K562 (cell line): ENCODE measurements at regions not wholly inside any gene's neighbourhood (a gene's known extent, or its start where the extent isn't known, plus 50 kb on each side); places are given as distances from the start of the nearest gene placed in this dataset.
"Not testable (repeated sequence)": the region's sequence is repeated elsewhere in the genome, so short reads cannot be mapped to it uniquely, and the experiment has no call there.

ENCODE experiments used
- BRCA1 ChIP-seq, 2 experiments: fragments of 450-650 bp in 1 of 2; sonication (generic) in 1 of 2; formaldehyde crosslinking in 1 of 2; IDR thresholded peaks; 2 replicates each; pipeline versions ENCODE4 v1.5.0 to v1.6.1; 2017 to 2020; ENCODE audit warnings: mild to moderate bottlenecking in 1 of 2, missing genetic modification reagents in 1 of 2
- E2F4 ChIP-seq: sonication (generic); formaldehyde crosslinking; IDR thresholded peaks from 2 replicates; pipeline ENCODE4 v1.8.0; 2022; ENCODE audit warnings: mild to moderate bottlenecking, low read depth, missing genetic modification reagents
- ELF2 ChIP-seq: fragments of 250-450 bp; sonication (Bioruptor Pico); IDR thresholded peaks from 2 replicates; pipeline ENCODE4 v1.5.0; 2021; ENCODE audit warnings: mild to moderate bottlenecking
- FIP1L1 ChIP-seq: fragments of 200-400 bp; formaldehyde crosslinking; IDR thresholded peaks from 2 replicates; pipeline ENCODE4 v1.6.1; 2018; ENCODE audit warnings: mild to moderate bottlenecking, low read depth, low read length; ENCODE audit not compliant: poor library complexity, severe bottlenecking
- NFYB ChIP-seq: IDR thresholded peaks from 2 replicates; pipeline ENCODE4 v1.6.1; 2011; ENCODE audit warnings: mild to moderate bottlenecking, moderate library complexity; ENCODE audit not compliant: insufficient read length; ENCODE audit errors: extremely low read depth
- POLR2A ChIP-seq: fragments of 450-650 bp; conservative IDR thresholded peaks from 2 replicates; pipeline ENCODE4 v1.6.1; 2016
- POLR2G ChIP-seq: fragments of 200-400 bp; formaldehyde crosslinking; IDR thresholded peaks from 2 replicates; pipeline ENCODE4 v1.6.1; 2017; ENCODE audit warnings: low read depth, mild to moderate bottlenecking, antibody characterized with exemption, low read length, moderate library complexity

GRCh38 chr14:105623178-105623577 lies 96.8 kb downstream of the TMEM121 start:
- not testable (repeated sequence) for TF ChIP-seq POLR2A; POLR2G; BRCA1 (IDR thresholded peaks at IDR 0.05); BRCA1 (CRISPR knock-in tag; IDR thresholded peaks at IDR 0.05); NFYB; E2F4; ELF2 (CRISPR knock-in tag); FIP1L1
